Breast epithelium (tissue), 3 donors: ENCODE measurements at regions not wholly inside any gene's neighbourhood (a gene's known extent, or its start where the extent isn't known, plus 50 kb on each side); places are given as distances from the start of the nearest gene placed in this dataset.

Experiments used
- POLR2AphosphoS5 ChIP-seq, 3 donors: sonication (generic); formaldehyde crosslinking; IDR thresholded peaks; one replicate each; pipeline ENCODE4 v1.6.1; 2017; ENCODE audit warnings: antibody characterized with exemption in 3 of 3
- TF ChIP-seq, protein P1 (sequence below), 3 donors: fragments of 450-650 bp; IDR thresholded peaks; one replicate each; pipeline ENCODE4 v1.5.1; 2016 to 2017; ENCODE audit warnings: antibody characterized with exemption in 3 of 3, mild to moderate bottlenecking in 3 of 3, moderate library complexity in 3 of 3

GRCh38 chr5:118705959-118706667 lies 282.2 kb downstream of the DTWD2 start:
- TF ChIP-seq, protein P1, sequence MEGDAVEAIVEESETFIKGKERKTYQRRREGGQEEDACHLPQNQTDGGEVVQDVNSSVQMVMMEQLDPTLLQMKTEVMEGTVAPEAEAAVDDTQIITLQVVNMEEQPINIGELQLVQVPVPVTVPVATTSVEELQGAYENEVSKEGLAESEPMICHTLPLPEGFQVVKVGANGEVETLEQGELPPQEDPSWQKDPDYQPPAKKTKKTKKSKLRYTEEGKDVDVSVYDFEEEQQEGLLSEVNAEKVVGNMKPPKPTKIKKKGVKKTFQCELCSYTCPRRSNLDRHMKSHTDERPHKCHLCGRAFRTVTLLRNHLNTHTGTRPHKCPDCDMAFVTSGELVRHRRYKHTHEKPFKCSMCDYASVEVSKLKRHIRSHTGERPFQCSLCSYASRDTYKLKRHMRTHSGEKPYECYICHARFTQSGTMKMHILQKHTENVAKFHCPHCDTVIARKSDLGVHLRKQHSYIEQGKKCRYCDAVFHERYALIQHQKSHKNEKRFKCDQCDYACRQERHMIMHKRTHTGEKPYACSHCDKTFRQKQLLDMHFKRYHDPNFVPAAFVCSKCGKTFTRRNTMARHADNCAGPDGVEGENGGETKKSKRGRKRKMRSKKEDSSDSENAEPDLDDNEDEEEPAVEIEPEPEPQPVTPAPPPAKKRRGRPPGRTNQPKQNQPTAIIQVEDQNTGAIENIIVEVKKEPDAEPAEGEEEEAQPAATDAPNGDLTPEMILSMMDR (IDR thresholded peaks at IDR 0.05), result no peak
- TF ChIP-seq POLR2AphosphoS5 (IDR thresholded peaks at IDR 0.05), result no peak
